ENCODE measurements at regions not wholly inside any gene's neighbourhood (a gene's known extent, or its start where the extent isn't known, plus 50 kb on each side); places are given as distances from the start of the nearest gene placed in this dataset.

DNA sequence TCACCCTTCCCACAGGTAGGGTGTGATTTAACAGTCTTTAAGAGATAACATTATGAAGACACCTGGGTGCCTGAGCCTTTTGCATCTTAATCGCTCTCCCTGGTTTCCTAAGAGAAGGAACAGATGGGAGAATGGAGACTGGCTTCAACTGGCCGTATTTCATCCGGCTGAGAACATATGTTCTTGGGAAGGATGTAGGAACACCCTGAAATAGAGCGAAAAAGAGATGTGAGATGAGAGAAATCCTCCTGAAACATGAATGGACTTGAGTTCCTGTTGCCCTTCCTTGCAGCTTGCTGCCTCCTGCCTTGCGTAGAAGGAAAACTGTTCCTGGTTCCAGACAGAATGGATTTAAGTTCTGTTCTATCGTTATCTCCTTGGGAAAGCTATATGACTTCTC is 385.4 kb upstream of the RBFOX1 start:
- Histone ChIP-seq H3K4me2 (ENCODE audit: control insufficient read depth, extremely low read depth, insufficient read depth, low read depth, low read length) (no peak overlapping the region), H3K9me3 (ENCODE audit: control insufficient read depth, low read depth, low read length) (peaks cover 2% of the 10 kb centered on the region), H3K9me1 (ENCODE audit: control insufficient read depth, extremely low read depth, insufficient read depth, low read length) (no peaks in the 10 kb centered on the region), H3K4me3 (ENCODE audit: control insufficient read depth in 2 of 3, extremely low read depth in 1 of 3, insufficient read depth in 2 of 3, low read depth in 1 of 3, low read length in 3 of 3) (no peak overlapping the region), H3K36me3 (ENCODE audit: control insufficient read depth in 2 of 2, extremely low read depth in 1 of 2, insufficient read depth in 2 of 2, low read length in 2 of 2) (no peaks in the 10 kb centered on the region), H3K27me3 (ENCODE audit: control insufficient read depth, extremely low read depth, insufficient read depth, low read length) (no peaks in the 10 kb centered on the region), H4K20me1 (ENCODE audit: control insufficient read depth, extremely low read depth, insufficient read depth, low read length) (no peaks in the 10 kb centered on the region), H2AFZ (ENCODE audit: control insufficient read depth, low read length) (no peak overlapping the region), H3K79me2 (ENCODE audit: control insufficient read depth, insufficient read depth, low read length) (no peaks in the 10 kb centered on the region), H3K4me1 (ENCODE audit: control insufficient read depth, extremely low read depth, insufficient read depth, low read length) (no peaks in the 10 kb centered on the region), H3K9ac (ENCODE audit: control insufficient read depth, extremely low read depth, insufficient read depth, low read length) (no peak overlapping the region), H3K27ac (ENCODE audit: control insufficient read depth, insufficient read depth, low read length) (no peak overlapping the region)
- TF ChIP-seq, protein P1, sequence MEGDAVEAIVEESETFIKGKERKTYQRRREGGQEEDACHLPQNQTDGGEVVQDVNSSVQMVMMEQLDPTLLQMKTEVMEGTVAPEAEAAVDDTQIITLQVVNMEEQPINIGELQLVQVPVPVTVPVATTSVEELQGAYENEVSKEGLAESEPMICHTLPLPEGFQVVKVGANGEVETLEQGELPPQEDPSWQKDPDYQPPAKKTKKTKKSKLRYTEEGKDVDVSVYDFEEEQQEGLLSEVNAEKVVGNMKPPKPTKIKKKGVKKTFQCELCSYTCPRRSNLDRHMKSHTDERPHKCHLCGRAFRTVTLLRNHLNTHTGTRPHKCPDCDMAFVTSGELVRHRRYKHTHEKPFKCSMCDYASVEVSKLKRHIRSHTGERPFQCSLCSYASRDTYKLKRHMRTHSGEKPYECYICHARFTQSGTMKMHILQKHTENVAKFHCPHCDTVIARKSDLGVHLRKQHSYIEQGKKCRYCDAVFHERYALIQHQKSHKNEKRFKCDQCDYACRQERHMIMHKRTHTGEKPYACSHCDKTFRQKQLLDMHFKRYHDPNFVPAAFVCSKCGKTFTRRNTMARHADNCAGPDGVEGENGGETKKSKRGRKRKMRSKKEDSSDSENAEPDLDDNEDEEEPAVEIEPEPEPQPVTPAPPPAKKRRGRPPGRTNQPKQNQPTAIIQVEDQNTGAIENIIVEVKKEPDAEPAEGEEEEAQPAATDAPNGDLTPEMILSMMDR (optimal IDR thresholded peaks at IDR 0.05 in 1 of 3, IDR thresholded peaks at IDR 0.05 in 1 of 3, conservative IDR thresholded peaks at IDR 0.05 in 1 of 3; ENCODE audit: extremely low read depth in 1 of 3, insufficient read depth in 2 of 3, low read length in 3 of 3), result no peak
- no peak for TF ChIP-seq EZH2 (IDR thresholded peaks at IDR 0.05; ENCODE audit: low read length)
- dilution Hi-C loops (cut with MboI; ENCODE audit: extremely low pct_ligation_motif_present, low sequenced_read_pairs), result no loop called here
- FAIRE-seq, result no peak
- no peak for DNase-seq (ENCODE audit: low read depth, low spot score)

DNA sequence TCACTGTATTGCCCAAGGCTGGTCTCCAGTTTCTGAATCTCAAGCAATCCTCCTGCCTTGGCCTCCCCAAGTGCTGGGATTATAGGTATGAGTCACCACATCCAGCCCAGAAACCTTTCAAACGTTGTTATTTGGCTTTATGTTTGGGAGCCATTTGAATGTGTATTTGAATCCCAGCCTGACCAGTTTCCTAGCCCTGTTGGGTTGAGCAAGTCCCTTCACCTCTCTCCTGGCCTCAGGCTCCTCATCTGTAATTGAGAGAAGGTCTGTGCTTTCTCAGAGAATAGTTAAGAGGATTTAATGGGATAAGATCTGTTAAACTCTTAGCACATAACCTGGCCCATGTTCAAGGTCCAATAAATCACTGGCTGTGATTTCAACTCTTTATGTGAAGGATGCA is 385.8 kb upstream of the RBFOX1 start:
- Histone ChIP-seq H3K4me2 (ENCODE audit: control insufficient read depth, extremely low read depth, insufficient read depth, low read depth, low read length) (no peak overlapping the region), H3K9me1 (ENCODE audit: control insufficient read depth, extremely low read depth, insufficient read depth, low read length) (no peaks in the 10 kb centered on the region), H3K27ac (ENCODE audit: control insufficient read depth, insufficient read depth, low read length) (no peak overlapping the region), H3K27me3 (ENCODE audit: control insufficient read depth, extremely low read depth, insufficient read depth, low read length) (no peaks in the 10 kb centered on the region), H3K36me3 (ENCODE audit: control insufficient read depth in 2 of 2, extremely low read depth in 1 of 2, insufficient read depth in 2 of 2, low read length in 2 of 2) (no peaks in the 10 kb centered on the region), H3K4me1 (ENCODE audit: control insufficient read depth, extremely low read depth, insufficient read depth, low read length) (no peaks in the 10 kb centered on the region), H3K9me3 (ENCODE audit: control insufficient read depth, low read depth, low read length) (peaks cover 2% of the 10 kb centered on the region), H2AFZ (ENCODE audit: control insufficient read depth, low read length) (no peak overlapping the region), H4K20me1 (ENCODE audit: control insufficient read depth, extremely low read depth, insufficient read depth, low read length) (no peaks in the 10 kb centered on the region), H3K9ac (ENCODE audit: control insufficient read depth, extremely low read depth, insufficient read depth, low read length) (no peak overlapping the region), H3K4me3 (ENCODE audit: control insufficient read depth in 2 of 3, extremely low read depth in 1 of 3, insufficient read depth in 2 of 3, low read depth in 1 of 3, low read length in 3 of 3) (no peak overlapping the region), H3K79me2 (ENCODE audit: control insufficient read depth, insufficient read depth, low read length) (no peaks in the 10 kb centered on the region)
- FAIRE-seq (no peak), DNase-seq (ENCODE audit: low read depth, low spot score) (no peak)
- TF ChIP-seq, protein P1 (optimal IDR thresholded peaks at IDR 0.05 in 1 of 3, IDR thresholded peaks at IDR 0.05 in 1 of 3, conservative IDR thresholded peaks at IDR 0.05 in 1 of 3; ENCODE audit: extremely low read depth in 1 of 3, insufficient read depth in 2 of 3, low read length in 3 of 3), result no peak
- TF ChIP-seq EZH2 (IDR thresholded peaks at IDR 0.05; ENCODE audit: low read length), result no peak
- dilution Hi-C loops (cut with MboI; ENCODE audit: extremely low pct_ligation_motif_present, low sequenced_read_pairs), result no loop called here

Measured in keratinocyte (primary cell).